H7 (cell line): ENCODE measurements at regions not wholly inside any gene's neighbourhood (a gene's known extent, or its start where the extent isn't known, plus 50 kb on each side); places are given as distances from the start of the nearest gene placed in this dataset.
"Not testable (repeated sequence)": the region's sequence is repeated elsewhere in the genome, so short reads cannot be mapped to it uniquely, and the experiment has no call there.

Experiments
- DNase-seq: peaks from one replicate; pipeline ENCODE4 v3.0.0; 2012
- H3K27me3 ChIP-seq: 2 replicates; pipeline ENCODE4 v1.6.0; 2011; ENCODE audit warnings: mild to moderate bottlenecking, low read length; ENCODE audit not compliant: control insufficient read depth, insufficient read depth
- H3K36me3 ChIP-seq: replicated peaks from 2 replicates; pipeline ENCODE4 v1.5.1; 2011; ENCODE audit warnings: low read length; ENCODE audit not compliant: control insufficient read depth, insufficient read depth
- H3K4me3 ChIP-seq: 2 replicates; pipeline ENCODE4 v1.5.1; 2011; ENCODE audit warnings: low read depth, mild to moderate bottlenecking, control low read depth, low read length, moderate library complexity; ENCODE audit not compliant: insufficient read depth

DNA sequence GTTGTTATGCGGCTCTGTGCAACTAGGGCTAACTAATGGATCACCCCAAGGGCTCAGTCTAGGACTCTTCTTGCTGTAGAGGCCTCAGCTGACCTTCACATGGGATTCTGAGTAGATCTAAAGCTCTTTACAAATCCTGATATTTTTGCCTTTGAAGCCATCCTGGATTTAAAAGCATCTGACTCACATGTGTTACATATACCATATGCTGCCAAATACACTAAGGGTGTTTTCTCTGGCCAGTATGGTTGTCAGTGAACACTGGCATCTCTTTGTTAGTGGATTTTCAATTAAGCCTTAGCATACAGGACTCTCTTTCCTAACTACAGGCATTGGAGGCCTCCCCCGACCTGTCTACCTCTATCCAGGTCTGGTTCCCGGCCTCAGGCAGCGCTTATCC, 992.8 kb upstream of the FANCL start:
- no peak for DNase-seq
- no peak overlapping the region for H3K4me3 ChIP-seq

DNA sequence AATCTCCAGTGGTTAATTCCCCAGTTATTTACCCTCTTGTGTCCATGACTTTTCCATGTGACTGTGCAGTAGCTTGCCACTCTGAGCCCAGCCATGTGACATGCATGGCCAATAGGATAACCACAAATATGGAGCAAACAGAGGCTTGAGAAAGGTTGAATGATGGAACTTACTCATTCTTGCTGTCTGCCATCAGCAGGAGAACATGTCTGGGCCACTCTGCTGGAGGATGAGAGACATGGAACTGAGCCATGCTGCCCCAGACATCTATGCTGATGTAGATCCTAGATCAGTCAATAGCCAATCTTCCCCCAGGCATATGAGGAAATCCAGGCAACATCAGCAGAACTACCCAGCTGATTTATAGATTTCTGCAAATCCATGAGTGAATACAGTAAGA, 992.3 kb upstream of the FANCL start:
- Histone ChIP-seq H3K36me3 (no peaks in the 10 kb centered on the region), H3K27me3 (no peaks in the 10 kb centered on the region), H3K4me3 (no peak overlapping the region)
- no peak for DNase-seq

More for the DNA sequence above, 992.8 kb upstream of the FANCL start:
- Histone ChIP-seq H3K27me3 (no peaks in the 10 kb centered on the region), H3K36me3 (no peaks in the 10 kb centered on the region)

DNA sequence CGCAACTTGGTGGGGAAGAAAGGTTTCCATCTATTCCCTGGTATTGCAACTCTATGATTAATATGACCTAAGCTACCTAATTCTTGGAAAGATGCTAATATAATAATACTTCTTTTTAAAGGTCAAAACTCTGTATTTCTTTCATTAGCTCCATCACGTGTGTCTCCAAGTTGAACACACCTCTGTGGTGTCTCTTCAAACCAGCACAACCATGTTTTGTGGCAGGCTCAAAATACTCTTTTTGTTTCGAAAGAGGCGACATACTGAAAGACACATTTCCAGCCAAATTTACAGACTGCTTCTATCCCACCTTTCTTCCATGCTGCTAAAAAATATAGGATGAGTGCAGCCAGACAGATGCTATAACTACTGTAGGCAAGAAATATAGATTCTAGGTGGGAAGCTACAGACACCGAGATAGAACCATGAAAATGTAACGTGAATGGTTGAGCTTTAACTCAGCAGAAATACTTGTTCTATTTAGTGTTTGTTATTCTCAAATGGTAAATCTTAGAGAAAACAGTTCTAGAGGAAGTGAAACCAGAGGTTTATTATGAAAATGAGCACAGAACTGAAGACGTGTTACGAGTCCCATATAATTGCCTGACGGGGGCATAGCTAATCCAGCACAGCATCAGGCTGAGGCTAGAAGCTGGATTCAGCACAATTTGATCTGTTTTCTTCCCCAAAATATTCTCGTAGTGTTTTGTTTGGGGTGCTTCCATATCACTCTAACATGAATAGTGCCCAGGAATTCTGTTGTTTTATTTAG, 991.5 kb upstream of the FANCL start:
- Histone ChIP-seq H3K27me3 (no peaks in the 10 kb centered on the region), H3K4me3 (no peak overlapping the region), H3K36me3 (no peaks in the 10 kb centered on the region)
- no peak for DNase-seq

DNA sequence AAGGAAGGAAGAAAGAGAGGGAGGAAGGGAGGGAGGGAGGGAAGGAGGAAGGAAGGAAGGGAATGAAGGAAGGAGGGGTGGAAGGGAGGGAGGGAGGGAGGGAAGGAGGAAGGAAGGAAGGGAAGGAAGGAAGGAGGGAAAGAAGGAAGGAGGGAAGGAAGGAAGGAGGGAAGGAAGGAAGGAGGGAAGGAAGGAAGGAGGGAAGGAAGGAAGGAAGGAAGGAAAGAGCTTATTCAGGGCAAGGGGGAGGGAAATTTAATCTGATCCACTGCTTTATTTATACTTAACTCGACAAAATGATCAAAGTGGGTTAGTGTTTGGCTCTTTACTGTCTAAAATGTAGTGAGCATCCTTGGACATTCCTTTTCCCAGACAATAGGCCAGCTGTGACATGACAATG, 985.2 kb upstream of the FANCL start:
- H3K36me3 ChIP-seq, H3K27me3 ChIP-seq, H3K4me3 ChIP-seq, DNase-seq: not testable (repeated sequence)

DNA sequence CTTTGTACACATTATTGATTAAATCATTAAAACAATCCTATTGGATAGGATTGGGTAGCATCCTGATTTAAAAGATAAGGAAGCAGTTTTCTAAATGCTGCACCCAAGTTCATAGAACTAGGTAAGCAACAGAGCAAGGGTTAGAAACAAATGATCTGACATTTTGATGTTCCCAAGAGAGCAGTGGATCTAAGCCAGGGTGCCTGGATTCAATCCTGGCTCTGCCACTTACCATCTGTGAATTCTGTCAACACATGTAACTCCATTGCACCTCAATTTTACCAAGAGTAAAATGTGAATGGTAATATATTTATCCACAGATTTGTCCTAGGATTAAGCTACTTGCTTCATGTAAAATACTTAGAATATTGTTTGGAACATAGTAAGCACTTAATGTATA, 982.6 kb upstream of the FANCL start:
- Histone ChIP-seq H3K27me3 (no peaks in the 10 kb centered on the region), H3K36me3 (no peaks in the 10 kb centered on the region), H3K4me3 (no peak overlapping the region)
- no peak for DNase-seq

DNA sequence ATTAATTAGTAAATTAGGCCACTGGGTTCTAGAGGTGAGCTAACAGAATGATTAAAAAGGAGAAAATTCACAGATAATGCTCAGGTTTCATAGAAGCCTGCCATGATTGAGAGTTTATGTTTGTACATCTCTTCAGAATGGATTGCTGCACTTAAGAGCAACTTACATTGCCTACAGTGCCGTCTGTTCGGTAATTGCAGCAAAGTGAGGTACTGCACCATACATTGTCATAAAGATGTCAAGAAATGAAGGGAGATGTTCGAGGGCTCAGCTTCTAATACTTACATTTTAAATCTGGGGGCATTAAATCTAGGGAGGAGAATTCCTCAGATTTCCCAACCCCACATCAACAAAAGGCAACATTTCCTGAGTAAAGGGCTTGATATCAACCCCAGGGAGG, 976.2 kb upstream of the FANCL start:
- no peak for DNase-seq
- no peaks in the 10 kb centered on the region for H3K27me3 ChIP-seq

DNA sequence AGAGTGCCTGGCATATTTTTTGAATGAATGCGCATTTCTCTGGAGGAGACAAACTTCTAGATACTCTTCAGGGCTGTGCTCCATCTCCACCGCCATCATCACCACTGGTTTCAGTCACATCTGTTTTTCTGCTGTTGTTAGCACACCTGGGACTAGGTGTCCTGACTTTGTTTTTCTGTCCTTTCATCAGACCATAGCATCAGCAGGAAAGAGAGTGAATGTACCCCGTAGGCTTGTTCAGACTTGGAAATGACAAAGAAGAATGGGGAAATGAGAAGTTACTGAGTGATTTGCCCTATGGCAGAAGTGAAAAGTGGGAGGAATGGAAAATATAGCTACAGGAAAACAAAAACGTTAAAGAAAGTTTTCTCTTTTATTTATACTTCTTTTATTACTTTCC, 965.2 kb upstream of the FANCL start:
- Histone ChIP-seq H3K36me3 (no peaks in the 10 kb centered on the region), H3K27me3 (no peaks in the 10 kb centered on the region), H3K4me3 (no peak overlapping the region)
- no peak for DNase-seq

More for the DNA sequence above, 976.2 kb upstream of the FANCL start:
- Histone ChIP-seq H3K4me3 (no peak overlapping the region), H3K36me3 (no peaks in the 10 kb centered on the region)

DNA sequence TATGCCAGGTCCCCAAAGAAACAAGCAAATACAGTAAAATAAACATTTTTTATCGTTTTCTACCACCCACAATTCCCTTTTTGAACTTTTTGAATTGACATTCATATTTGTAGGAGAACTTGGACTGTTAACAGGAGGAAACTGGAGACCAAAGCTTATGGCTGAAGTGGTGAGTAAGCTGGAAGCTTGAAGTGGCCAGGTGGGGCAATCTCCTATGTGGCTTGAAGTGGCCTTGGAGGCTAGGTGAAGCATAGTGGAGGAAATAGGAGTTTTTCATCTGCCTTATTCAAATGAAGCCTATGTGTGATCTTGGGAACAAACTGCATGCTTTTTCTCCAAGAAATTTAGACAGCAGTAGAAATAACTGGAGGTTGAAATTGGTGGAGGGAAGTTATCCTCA, 962.9 kb upstream of the FANCL start:
- H3K4me3 ChIP-seq: no peak overlapping the region

DNA sequence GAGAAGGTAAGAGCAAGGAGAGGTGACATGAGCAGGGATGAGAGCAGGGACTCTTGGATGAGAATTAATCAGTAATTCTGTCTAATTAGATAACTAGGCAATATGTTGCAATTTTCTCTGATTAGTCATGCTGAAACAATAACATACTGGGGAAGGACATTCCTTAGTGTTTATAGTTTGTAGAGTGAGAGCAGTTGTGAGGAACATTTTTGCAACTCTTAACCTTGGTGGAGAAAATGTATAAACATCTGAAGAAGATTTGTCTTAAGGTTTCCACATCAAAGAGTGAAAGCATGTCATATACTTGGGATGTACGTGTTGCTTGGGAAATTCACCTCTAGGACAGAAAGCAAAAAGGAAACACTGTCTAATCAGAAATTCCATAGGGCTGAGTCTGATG, 955.4 kb upstream of the FANCL start:
- Histone ChIP-seq H3K27me3 (no peaks in the 10 kb centered on the region), H3K4me3 (no peak overlapping the region), H3K36me3 (no peaks in the 10 kb centered on the region)
- no peak for DNase-seq

More for the DNA sequence above, 962.9 kb upstream of the FANCL start:
- Histone ChIP-seq H3K36me3 (no peaks in the 10 kb centered on the region), H3K27me3 (no peaks in the 10 kb centered on the region)
- no peak for DNase-seq

DNA sequence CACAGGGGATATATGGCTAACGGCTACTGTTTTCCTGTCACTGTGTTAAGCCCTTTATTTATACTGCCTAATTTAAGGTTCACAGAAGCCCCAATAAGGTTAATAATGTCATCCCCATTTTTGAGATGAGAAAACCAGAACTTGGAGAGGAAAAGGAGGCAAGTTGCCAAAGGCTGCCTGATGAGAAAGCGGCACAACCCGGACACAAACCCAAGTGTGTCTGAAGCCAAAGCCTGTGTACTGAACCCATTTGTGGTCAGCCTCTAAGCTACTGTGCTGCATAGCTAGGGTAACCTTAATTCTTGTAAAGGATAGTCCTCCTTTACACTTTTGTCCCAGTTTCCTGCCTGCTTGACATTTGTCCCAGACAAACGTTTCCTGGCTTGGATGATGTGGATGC, 954.7 kb upstream of the FANCL start:
- Histone ChIP-seq H3K36me3 (no peaks in the 10 kb centered on the region), H3K4me3 (no peak overlapping the region), H3K27me3 (no peaks in the 10 kb centered on the region)

DNA sequence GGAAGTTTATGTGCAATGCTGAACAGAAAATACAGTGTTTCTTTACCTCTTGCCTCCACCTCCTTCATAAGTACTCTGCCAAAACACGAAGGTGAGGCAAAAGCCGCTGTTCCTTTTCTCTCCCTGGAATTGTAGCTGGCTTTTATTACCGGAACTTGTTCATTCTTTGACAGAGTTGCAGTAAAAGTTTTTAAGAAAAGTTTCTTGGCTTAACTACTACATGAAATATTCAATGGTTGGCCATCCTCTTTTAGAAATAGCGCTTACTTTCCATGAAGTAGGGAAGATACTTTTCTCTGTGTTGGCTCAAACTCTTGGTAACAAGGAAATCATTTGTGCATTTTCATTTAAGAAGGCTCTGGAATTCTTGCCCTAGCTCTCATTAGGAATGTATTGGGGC, 950.7 kb upstream of the FANCL start:
- no peak for DNase-seq

More for the DNA sequence above, 954.7 kb upstream of the FANCL start:
- no peak for DNase-seq

DNA sequence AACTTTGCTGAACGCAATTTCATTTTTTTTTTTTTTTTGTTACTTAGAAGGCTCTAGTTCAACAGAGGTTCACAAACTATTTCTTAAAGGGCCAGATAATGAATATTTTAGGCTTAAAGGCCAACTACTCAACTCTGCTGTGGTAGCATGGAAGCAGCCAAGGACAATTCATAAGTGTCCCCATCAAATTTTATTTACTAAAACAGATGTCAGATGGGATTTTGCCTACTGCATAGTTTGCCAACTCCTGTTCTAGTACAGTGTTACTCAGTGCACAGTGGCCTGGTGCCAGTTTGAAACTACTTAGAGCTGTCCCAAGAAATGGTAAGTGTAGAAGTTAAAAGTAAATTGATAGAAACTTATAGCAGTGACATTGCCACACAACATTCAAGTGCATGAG, 949.4 kb upstream of the FANCL start:
- H3K36me3 ChIP-seq: no peaks in the 10 kb centered on the region
- no peak for DNase-seq
- no peaks in the 10 kb centered on the region for H3K27me3 ChIP-seq
- no peak overlapping the region for H3K4me3 ChIP-seq

More for the DNA sequence above, 950.7 kb upstream of the FANCL start:
- Histone ChIP-seq H3K36me3 (no peaks in the 10 kb centered on the region), H3K27me3 (no peaks in the 10 kb centered on the region), H3K4me3 (no peak overlapping the region)

DNA sequence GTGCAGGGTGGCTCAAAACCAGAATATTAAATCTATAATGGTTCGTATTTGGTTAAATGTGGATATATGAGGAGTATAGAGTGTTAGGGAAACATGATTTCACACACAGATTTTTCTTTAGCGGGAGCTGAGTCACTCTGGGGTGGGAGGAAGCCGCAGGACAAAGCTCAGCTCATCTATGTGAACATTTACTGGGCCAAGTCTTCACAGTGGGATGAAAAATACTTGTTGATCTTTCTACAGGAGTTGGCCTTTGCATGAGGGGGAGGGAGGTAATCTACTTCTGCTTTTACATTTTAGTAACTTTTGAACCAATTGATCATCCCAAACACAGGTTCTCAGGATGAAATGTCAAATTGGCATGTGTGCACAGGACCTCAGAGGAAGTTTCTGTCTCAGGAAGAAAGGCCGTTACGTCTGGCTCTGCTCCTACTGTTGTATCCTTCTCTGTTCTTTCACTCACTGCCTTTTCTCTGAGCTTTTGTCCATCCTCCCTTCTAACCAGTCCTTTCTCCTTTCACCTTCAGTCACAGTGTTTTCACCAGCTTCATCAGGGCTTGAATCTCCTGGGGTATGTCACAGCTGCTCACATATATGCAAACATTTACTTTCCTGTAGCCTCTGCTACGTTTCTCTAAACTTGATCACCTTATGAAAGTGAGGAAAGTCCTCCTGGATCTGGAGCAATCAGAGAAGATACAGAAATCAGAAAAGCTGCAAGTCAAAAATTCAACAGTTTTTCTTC, 943.3 kb upstream of the FANCL start:
- no peak overlapping the region for H3K4me3 ChIP-seq

DNA sequence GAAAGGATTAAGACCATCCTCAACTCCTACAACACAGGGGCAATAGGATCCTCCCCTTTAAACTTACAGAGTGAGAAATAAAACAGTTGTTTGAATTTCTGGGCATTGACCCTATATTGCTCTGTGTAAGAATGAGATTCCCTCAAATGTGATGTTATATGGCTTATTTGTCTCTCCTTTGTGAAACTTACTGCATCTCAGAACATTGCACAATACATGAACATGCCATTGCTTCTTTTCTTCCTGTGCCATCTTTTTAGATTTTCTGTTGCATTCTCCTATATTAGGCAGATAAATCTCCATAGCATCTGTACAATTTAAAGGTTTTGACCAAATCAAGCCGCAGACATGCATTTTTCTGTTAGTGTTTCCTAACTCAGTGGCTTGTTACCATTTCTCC, 941.9 kb upstream of the FANCL start:
- Histone ChIP-seq H3K27me3 (no peaks in the 10 kb centered on the region; the same call in 1 of the 2 replicates), H3K4me3 (no peak overlapping the region), H3K36me3 (no peaks in the 10 kb centered on the region)
- no peak for DNase-seq

More for the DNA sequence above, 943.3 kb upstream of the FANCL start:
- no peaks in the 10 kb centered on the region; the same call in 1 of the 2 replicates for H3K27me3 ChIP-seq
- H3K36me3 ChIP-seq: no peaks in the 10 kb centered on the region
- DNase-seq: no peak

DNA sequence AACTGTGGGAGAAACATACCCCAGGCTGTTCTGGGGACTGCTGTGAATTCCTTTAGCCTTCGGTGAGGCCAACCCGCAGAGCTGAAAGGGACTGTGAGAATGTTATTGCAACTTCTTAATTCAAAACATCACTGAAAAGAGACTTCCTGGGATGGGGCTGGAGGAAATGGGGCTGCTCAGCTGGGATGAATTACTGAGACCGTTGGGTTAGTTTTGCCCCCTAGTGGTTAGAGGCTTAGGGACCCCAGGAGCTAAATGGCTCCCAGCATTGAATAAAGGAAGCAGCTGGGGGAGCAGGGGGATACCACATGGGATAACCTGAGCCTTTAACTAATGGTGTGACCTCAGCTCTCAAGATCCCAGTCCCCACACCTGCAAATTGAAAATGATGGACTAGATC, 941.1 kb upstream of the FANCL start:
- H3K4me3 ChIP-seq: no peak overlapping the region
- peak; percentile 65 for DNase-seq
- no peaks in the 10 kb centered on the region; the same call in 1 of the 2 replicates for H3K27me3 ChIP-seq
- H3K36me3 ChIP-seq: no peaks in the 10 kb centered on the region
